ENCODE measurements at regions not wholly inside any gene's neighbourhood (a gene's known extent, or its start where the extent isn't known, plus 50 kb on each side); places are given as distances from the start of the nearest gene placed in this dataset.

DNA sequence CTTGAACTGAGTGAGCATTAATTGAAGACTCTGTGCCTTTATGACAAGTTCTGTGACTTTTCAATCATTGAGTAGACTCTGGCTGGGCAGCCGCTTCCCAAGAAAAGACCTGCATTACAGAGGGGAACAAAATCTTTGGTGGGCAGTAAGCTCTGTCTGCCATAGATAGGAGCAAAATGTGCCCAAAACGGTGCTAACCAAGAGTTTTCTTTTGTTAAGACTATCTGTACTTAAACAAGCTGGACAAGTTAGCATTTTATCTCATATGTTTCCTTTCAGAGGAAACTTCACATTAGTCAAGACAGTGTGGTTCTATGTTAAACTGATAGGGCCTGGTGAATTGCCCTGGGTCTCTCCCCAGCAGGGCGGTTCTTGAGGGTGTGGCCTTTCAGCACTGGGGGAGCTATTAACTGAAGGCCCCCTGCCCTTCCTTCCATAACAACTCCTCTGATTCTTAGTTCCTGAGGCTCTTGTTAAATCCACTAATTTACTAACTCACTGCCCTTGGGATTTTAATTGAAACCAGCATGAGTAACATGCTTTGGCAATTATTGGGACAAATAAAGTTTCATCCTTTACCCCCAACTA is 219.6 kb downstream of the KTN1 start:
- Histone ChIP-seq H3K27ac (no peak overlapping the region), H3K4me1 (peaks cover 10% of the 10 kb centered on the region), H3K36me3 (no peaks in the 10 kb centered on the region), H3K9me3 (no peaks in the 10 kb centered on the region), H3K4me3 (no peak overlapping the region), H3K27me3 (no peaks in the 10 kb centered on the region)
- 58% methylated on average over 3 of the region's 3 CpGs for WGBS
- DNase-seq (ENCODE audit: low spot score in 2 of 2): no peak
- TF ChIP-seq, protein P1, sequence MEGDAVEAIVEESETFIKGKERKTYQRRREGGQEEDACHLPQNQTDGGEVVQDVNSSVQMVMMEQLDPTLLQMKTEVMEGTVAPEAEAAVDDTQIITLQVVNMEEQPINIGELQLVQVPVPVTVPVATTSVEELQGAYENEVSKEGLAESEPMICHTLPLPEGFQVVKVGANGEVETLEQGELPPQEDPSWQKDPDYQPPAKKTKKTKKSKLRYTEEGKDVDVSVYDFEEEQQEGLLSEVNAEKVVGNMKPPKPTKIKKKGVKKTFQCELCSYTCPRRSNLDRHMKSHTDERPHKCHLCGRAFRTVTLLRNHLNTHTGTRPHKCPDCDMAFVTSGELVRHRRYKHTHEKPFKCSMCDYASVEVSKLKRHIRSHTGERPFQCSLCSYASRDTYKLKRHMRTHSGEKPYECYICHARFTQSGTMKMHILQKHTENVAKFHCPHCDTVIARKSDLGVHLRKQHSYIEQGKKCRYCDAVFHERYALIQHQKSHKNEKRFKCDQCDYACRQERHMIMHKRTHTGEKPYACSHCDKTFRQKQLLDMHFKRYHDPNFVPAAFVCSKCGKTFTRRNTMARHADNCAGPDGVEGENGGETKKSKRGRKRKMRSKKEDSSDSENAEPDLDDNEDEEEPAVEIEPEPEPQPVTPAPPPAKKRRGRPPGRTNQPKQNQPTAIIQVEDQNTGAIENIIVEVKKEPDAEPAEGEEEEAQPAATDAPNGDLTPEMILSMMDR (IDR thresholded peaks at IDR 0.05): no peak
- TF ChIP-seq POLR2AphosphoS5 (IDR thresholded peaks at IDR 0.05) (no peak), POLR2A (IDR thresholded peaks at IDR 0.05) (no peak), EP300 (IDR thresholded peaks at IDR 0.05) (no peak)

DNA sequence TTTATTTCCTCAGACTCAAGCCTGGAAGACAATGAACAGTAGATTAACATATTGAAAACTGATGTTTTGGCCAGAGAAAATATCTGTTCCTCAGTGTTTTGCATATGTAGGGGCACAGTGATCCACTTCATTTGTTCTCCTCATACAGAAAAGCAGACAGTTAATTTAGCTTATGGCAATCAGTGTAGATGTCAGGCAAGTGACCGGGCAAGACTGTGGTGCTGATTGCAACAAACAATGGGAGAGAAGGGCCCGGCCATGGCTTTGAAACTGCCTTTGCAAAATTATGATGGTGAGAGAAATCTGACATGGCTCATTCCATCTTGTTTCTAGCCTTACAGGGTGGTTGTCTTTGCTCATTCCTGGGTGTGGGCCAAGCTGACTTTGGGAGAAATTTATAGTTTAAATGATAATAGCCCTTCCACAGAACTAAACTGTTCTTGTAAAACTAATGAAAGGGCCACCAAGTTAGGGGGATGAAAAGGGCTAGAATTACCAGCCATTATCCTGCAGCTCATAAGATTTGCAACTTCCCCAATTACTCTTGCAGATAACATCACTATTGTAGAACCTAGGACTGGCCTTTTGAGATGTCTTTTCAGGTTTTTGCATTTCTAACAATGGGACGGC is 220.3 kb downstream of the KTN1 start:
- TF ChIP-seq EP300 (IDR thresholded peaks at IDR 0.05) (no peak), POLR2A (IDR thresholded peaks at IDR 0.05) (no peak), POLR2AphosphoS5 (IDR thresholded peaks at IDR 0.05) (no peak)
- TF ChIP-seq, protein P1 (IDR thresholded peaks at IDR 0.05): no peak
- Histone ChIP-seq H3K9me3 (no peaks in the 10 kb centered on the region), H3K27ac (no peak overlapping the region), H3K36me3 (no peaks in the 10 kb centered on the region), H3K4me3 (no peak overlapping the region), H3K4me1 (peaks cover 10% of the 10 kb centered on the region), H3K27me3 (no peaks in the 10 kb centered on the region)
- DNase-seq (ENCODE audit: low spot score in 2 of 2): no peak
- WGBS: 78% methylated on average over 3 of the region's 3 CpGs

DNA sequence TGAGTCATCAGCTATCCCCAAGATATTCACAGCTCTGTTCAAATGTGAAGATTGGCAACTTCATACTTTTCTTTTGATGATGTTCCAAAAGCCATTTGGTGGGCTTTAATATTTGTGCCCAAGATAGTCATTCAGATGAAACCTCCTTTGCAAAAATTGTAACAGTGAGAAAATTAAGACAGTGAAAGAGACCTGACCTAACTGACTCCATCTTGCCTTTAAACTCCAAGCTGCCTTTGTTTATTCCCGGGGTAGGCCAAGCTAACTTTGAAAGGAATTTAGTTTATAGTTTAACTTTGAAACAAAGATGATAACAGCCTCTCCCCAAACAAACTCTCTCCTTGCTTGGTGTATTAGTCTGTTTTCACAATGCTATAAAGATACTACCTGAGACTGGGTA is 221.1 kb downstream of the KTN1 start:
- H3K4me3 ChIP-seq: no peak overlapping the region
- H3K9me3 ChIP-seq: no peaks in the 10 kb centered on the region
- TF ChIP-seq, protein P1 (IDR thresholded peaks at IDR 0.05): no peak
- TF ChIP-seq POLR2A (IDR thresholded peaks at IDR 0.05): no peak
- no peak for TF ChIP-seq POLR2AphosphoS5 (IDR thresholded peaks at IDR 0.05)
- TF ChIP-seq EP300 (IDR thresholded peaks at IDR 0.05): no peak
- 0% methylated on average over 1 of the region's 1 CpG for WGBS
- no peak overlapping the region for H3K27ac ChIP-seq
- peaks cover 10% of the 10 kb centered on the region for H3K4me1 ChIP-seq
- DNase-seq (ENCODE audit: low spot score in 2 of 2): no peak
- H3K27me3 ChIP-seq: no peaks in the 10 kb centered on the region
- no peaks in the 10 kb centered on the region for H3K36me3 ChIP-seq

DNA sequence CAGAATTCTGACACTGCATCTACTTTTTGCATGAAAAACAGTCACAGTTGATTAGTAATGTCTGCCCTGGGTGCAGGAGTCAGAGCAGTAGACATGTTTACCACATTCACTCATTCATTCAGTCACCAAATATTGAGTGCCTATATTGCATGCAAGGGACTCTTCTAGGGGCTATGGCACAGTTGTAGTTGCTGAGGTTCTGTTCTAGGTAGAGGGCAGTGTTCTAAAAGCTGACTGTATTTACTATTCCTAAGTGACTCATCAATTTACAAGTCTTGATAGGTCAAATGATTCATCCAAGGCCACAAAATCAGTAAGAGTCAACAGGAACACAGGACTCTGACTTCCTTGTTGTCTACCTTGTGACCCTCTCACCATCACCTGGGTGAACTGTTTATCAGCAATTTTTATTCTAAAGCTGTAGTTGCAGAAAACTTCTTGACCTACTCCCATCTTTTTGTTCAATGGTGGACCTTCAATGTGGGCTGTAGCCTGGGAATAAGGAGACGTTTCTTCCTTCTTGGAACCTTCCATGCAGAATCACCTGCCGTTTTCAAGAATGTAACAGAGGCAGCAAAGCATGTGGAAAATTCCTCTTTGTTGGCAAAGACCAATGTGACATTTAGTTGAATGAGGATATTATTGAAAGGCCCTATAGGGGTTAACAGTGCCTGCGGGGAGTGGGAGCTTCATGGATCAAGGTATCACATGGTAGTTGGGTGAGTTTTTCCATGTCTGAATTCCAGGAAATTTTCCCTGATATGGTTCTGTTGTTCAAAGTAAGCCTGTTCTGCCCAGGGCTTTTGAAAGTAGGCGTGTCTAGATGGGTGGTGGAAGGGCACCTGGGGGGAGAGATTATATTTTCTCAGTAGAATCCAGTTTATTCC is 223.2 kb downstream of the KTN1 start:
- no peak overlapping the region for H3K4me3 ChIP-seq

More for the DNA sequence above, 223.2 kb downstream of the KTN1 start:
- TF ChIP-seq POLR2A (IDR thresholded peaks at IDR 0.05) (no peak), POLR2AphosphoS5 (IDR thresholded peaks at IDR 0.05) (no peak), EP300 (IDR thresholded peaks at IDR 0.05) (no peak)
- TF ChIP-seq, protein P1 (IDR thresholded peaks at IDR 0.05): no peak
- no peaks in the 10 kb centered on the region for H3K36me3 ChIP-seq
- H3K27me3 ChIP-seq: no peaks in the 10 kb centered on the region
- no peaks in the 10 kb centered on the region for H3K9me3 ChIP-seq
- H3K4me1 ChIP-seq: peaks cover 28% of the 10 kb centered on the region
- no peak for DNase-seq (ENCODE audit: low spot score in 2 of 2)
- 71% methylated on average over 4 of the region's 4 CpGs for WGBS
- no peak overlapping the region for H3K27ac ChIP-seq
